ENCODE measurements at regions not wholly inside any gene's neighbourhood (a gene's known extent, or its start where the extent isn't known, plus 50 kb on each side); places are given as distances from the start of the nearest gene placed in this dataset.

GRCh38 chr22:47374901-47375575 is 612.6 kb downstream of the TBC1D22A start:
- H3K9me3 ChIP-seq (replicated peaks; ENCODE audit: insufficient read depth, low read length) = no peaks in the 10 kb centered on the region
- no peaks in the 10 kb centered on the region for H4K20me1 ChIP-seq (ENCODE audit: insufficient read depth, low read length)
- H3K79me2 ChIP-seq (ENCODE audit: low read length) = no peaks in the 10 kb centered on the region
- no peaks in the 10 kb centered on the region for H3K4me1 ChIP-seq (ENCODE audit: low read length)
- H3K4me2 ChIP-seq (ENCODE audit: low read depth, low read length) = no peak overlapping the region
- H3K27ac ChIP-seq (ENCODE audit: low read length) = no peak overlapping the region
- no peak overlapping the region for H2AFZ ChIP-seq (ENCODE audit: low read length)
- TF ChIP-seq EZH2 (optimal IDR thresholded peaks at IDR 0.05; ENCODE audit: low read depth, low read length) (no peak), EZH2phosphoT487 (IDR thresholded peaks at IDR 0.05; ENCODE audit: low read length) (no peak), CTCF (IDR thresholded peaks at IDR 0.05; ENCODE audit: low read length) (no peak)
- no peaks in the 10 kb centered on the region for H3K9me2 ChIP-seq (replicated peaks; ENCODE audit: insufficient read depth, low read length)
- H3K4me3 ChIP-seq (ENCODE audit: low read length) = no peak overlapping the region
- no peaks in the 10 kb centered on the region for H3K27me3 ChIP-seq (replicated peaks; ENCODE audit: insufficient read depth, low read length)
- no peak overlapping the region for H3K9ac ChIP-seq (ENCODE audit: low read length)
- no peaks in the 10 kb centered on the region for H3F3A ChIP-seq (ENCODE audit: insufficient read depth, low read length)
- no peak for DNase-seq
- H3K36me3 ChIP-seq (replicated peaks; ENCODE audit: insufficient read depth, low read length) = no peaks in the 10 kb centered on the region

GRCh38 chr22:47374273-47374771 is 611.9 kb downstream of the TBC1D22A start:
- no peak overlapping the region for H3K4me2 ChIP-seq (ENCODE audit: low read depth, low read length)

GRCh38 chr22:47373648-47374272 is 611.3 kb downstream of the TBC1D22A start:
- no peak for TF ChIP-seq EZH2phosphoT487 (IDR thresholded peaks at IDR 0.05; ENCODE audit: low read length)
- TF ChIP-seq EZH2 (optimal IDR thresholded peaks at IDR 0.05; ENCODE audit: low read depth, low read length) = no peak
- TF ChIP-seq CTCF (IDR thresholded peaks at IDR 0.05; ENCODE audit: low read length) = no peak
- Histone ChIP-seq H3K27ac (ENCODE audit: low read length) (no peak overlapping the region), H3K36me3 (replicated peaks; ENCODE audit: insufficient read depth, low read length) (no peaks in the 10 kb centered on the region), H3K27me3 (replicated peaks; ENCODE audit: insufficient read depth, low read length) (no peaks in the 10 kb centered on the region), H3K4me1 (ENCODE audit: low read length) (no peaks in the 10 kb centered on the region), H3F3A (ENCODE audit: insufficient read depth, low read length) (no peaks in the 10 kb centered on the region), H3K4me2 (ENCODE audit: low read depth, low read length) (no peak overlapping the region), H3K9me3 (replicated peaks; ENCODE audit: insufficient read depth, low read length) (no peaks in the 10 kb centered on the region), H3K9ac (ENCODE audit: low read length) (no peak overlapping the region), H3K79me2 (ENCODE audit: low read length) (no peaks in the 10 kb centered on the region), H3K9me2 (replicated peaks; ENCODE audit: insufficient read depth, low read length) (no peaks in the 10 kb centered on the region), H4K20me1 (ENCODE audit: insufficient read depth, low read length) (no peaks in the 10 kb centered on the region), H2AFZ (ENCODE audit: low read length) (no peak overlapping the region), H3K4me3 (ENCODE audit: low read length) (no peak overlapping the region)
- no peak for DNase-seq

More at GRCh38 chr22:47374273-47374771, 611.9 kb downstream of the TBC1D22A start:
- no peak for DNase-seq
- Histone ChIP-seq H3K9me2 (replicated peaks; ENCODE audit: insufficient read depth, low read length) (no peaks in the 10 kb centered on the region), H3K4me3 (ENCODE audit: low read length) (no peak overlapping the region), H3K4me1 (ENCODE audit: low read length) (no peaks in the 10 kb centered on the region), H3K27me3 (replicated peaks; ENCODE audit: insufficient read depth, low read length) (no peaks in the 10 kb centered on the region), H3K9ac (ENCODE audit: low read length) (no peak overlapping the region), H2AFZ (ENCODE audit: low read length) (no peak overlapping the region), H3F3A (ENCODE audit: insufficient read depth, low read length) (no peaks in the 10 kb centered on the region), H3K9me3 (replicated peaks; ENCODE audit: insufficient read depth, low read length) (no peaks in the 10 kb centered on the region), H3K27ac (ENCODE audit: low read length) (no peak overlapping the region), H3K79me2 (ENCODE audit: low read length) (no peaks in the 10 kb centered on the region), H4K20me1 (ENCODE audit: insufficient read depth, low read length) (no peaks in the 10 kb centered on the region), H3K36me3 (replicated peaks; ENCODE audit: insufficient read depth, low read length) (no peaks in the 10 kb centered on the region)
- TF ChIP-seq EZH2 (optimal IDR thresholded peaks at IDR 0.05; ENCODE audit: low read depth, low read length) (no peak), CTCF (IDR thresholded peaks at IDR 0.05; ENCODE audit: low read length) (no peak), EZH2phosphoT487 (IDR thresholded peaks at IDR 0.05; ENCODE audit: low read length) (no peak)

All from MM.1S (cell line).